GM10266 (cell line): ENCODE measurements at regions not wholly inside any gene's neighbourhood (a gene's known extent, or its start where the extent isn't known, plus 50 kb on each side); places are given as distances from the start of the nearest gene placed in this dataset.

ENCODE experiments used
- DNase-seq: peaks from one replicate; pipeline ENCODE4 v3.0.0; 2012; ENCODE audit errors: extremely low spot score
- CTCF ChIP-seq: IDR thresholded peaks from 2 replicates; pipeline ENCODE4 v1.5.1; 2012; ENCODE audit warnings: mild to moderate bottlenecking, low read depth; ENCODE audit not compliant: control insufficient read depth, insufficient read depth; ENCODE audit errors: missing control alignments

- DNase-seq = no peak
- TF ChIP-seq CTCF = no peak
Measured at GRCh38 chr6:40770794-40771193, 183.6 kb upstream of the LRFN2 start.

- no peak for TF ChIP-seq CTCF
- no peak for DNase-seq
Measured at GRCh38 chr6:40764726-40765125, 177.6 kb upstream of the LRFN2 start.

GRCh38 chr6:40762981-40763380 lies 175.8 kb upstream of the LRFN2 start:
- DNase-seq = no peak
- no peak for TF ChIP-seq CTCF

GRCh38 chr6:40760887-40761286 lies 173.7 kb upstream of the LRFN2 start:
- no peak for TF ChIP-seq CTCF
- no peak for DNase-seq

- TF ChIP-seq CTCF = no peak
- no peak for DNase-seq
Measured at GRCh38 chr6:40759838-40760237, 172.7 kb upstream of the LRFN2 start.

GRCh38 chr6:40759264-40759663 lies 172.1 kb upstream of the LRFN2 start:
- no peak for DNase-seq
- TF ChIP-seq CTCF = no peak

- DNase-seq = no peak
- TF ChIP-seq CTCF = no peak
Measured at GRCh38 chr6:40755749-40756452, 168.7 kb upstream of the LRFN2 start.
